Spleen (tissue), 7 donors: ENCODE measurements at regions not wholly inside any gene's neighbourhood (a gene's known extent, or its start where the extent isn't known, plus 50 kb on each side); places are given as distances from the start of the nearest gene placed in this dataset.

Experiments used
- CTCF ChIP-seq, 11 experiments: fragments of 200-600 bp in 7 of 11; fragments of 450-650 bp in 4 of 11; sonication (generic) in 4 of 11; IDR thresholded peaks in 8 of 11; conservative IDR thresholded peaks in 3 of 11; 1 replicate in 7 of 11; 2 replicates in 4 of 11; pipeline versions ENCODE4 v1.4.0 to v1.8.0; 2016 to 2021; ENCODE audit warnings: antibody characterized with exemption in 11 of 11, inconsistent platforms in 4 of 11, mild to moderate bottlenecking in 1 of 11
- POLR2A ChIP-seq, 3 donors: fragments of 450-650 bp; IDR thresholded peaks; one replicate each; pipeline ENCODE4 v1.5.1; 2017; ENCODE audit warnings: antibody characterized with exemption in 3 of 3, mild to moderate bottlenecking in 1 of 3
- POLR2AphosphoS5 ChIP-seq, 3 donors: sonication (generic); formaldehyde crosslinking; IDR thresholded peaks; one replicate each; pipeline ENCODE4 v1.5.1; 2017; ENCODE audit warnings: antibody characterized with exemption in 3 of 3
- donor health status: DM: no; HTN: no; CAD: no; lungs with moderate emphysema.
- donor health status: DM: no; HTN: no; CAD: no.
- donor health status: DM: no; HTN: no; CAD: no.

DNA sequence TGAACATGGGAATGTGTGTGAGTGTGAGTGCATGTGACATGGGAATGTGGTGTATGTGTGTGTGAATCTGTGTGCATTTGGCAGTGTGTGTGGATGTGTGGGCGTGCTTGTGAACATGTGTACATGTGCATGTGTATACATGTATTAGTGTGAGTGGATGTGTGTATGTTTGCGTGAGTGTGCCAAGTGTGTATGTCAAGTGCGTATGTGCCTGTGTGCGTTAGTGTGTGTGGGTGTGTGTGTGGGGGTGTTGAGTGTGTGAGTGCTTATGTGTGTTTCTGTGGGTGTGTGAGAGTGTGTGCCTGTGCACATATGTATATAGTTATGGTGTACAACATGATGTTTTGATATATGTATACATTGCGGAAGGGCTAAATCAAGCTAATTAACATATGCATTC lies 244.3 kb downstream of the GADD45G start:
- no peak for TF ChIP-seq CTCF (IDR thresholded peaks at IDR 0.05 in 8 of 11, conservative IDR thresholded peaks at IDR 0.05 in 3 of 11)
- no peak for TF ChIP-seq POLR2A (IDR thresholded peaks at IDR 0.05)
- no peak for TF ChIP-seq POLR2AphosphoS5 (IDR thresholded peaks at IDR 0.05)
